Fibroblast of lung (primary cell): ENCODE measurements at regions not wholly inside any gene's neighbourhood (a gene's known extent, or its start where the extent isn't known, plus 50 kb on each side); places are given as distances from the start of the nearest gene placed in this dataset.

Source experiments
- DNase-seq, 2 donors: peaks; one replicate each; pipeline versions ENCODE4 v3.0.0 to v3.0.0-alpha.2; 2010; ENCODE audit warnings: low read depth in 2 of 2
- H2AFZ ChIP-seq: 2 replicates; pipeline ENCODE4 v1.5.1; 2012; ENCODE audit warnings: low read length, control low read depth, inconsistent platforms
- H3K27ac ChIP-seq: 2 replicates; pipeline ENCODE4 v1.5.1; 2011; ENCODE audit warnings: low read length, control low read depth; ENCODE audit not compliant: insufficient read depth
- H3K27me3 ChIP-seq: 2 replicates; pipeline ENCODE4 v1.5.1; 2011; ENCODE audit warnings: mild to moderate bottlenecking, low read length; ENCODE audit not compliant: control insufficient read depth, insufficient read depth
- H3K36me3 ChIP-seq: 2 replicates; pipeline ENCODE4 v1.5.1; 2011; ENCODE audit warnings: low read length; ENCODE audit not compliant: control insufficient read depth, insufficient read depth
- H3K4me1 ChIP-seq: 2 replicates; pipeline ENCODE4 v1.5.1; 2011; ENCODE audit warnings: low read length; ENCODE audit not compliant: control insufficient read depth, insufficient read depth; ENCODE audit errors: extremely low read depth
- H3K4me2 ChIP-seq: 2 replicates; pipeline ENCODE4 v1.5.1; 2011; ENCODE audit warnings: low read length, control low read depth; ENCODE audit not compliant: insufficient read depth; ENCODE audit errors: extremely low read depth
- H3K4me3 ChIP-seq, 4 experiments: fragments of 200-600 bp in 1 of 4; sonication (generic) in 1 of 4; replicated peaks in 1 of 4; 2 replicates each; pipeline ENCODE4 v1.5.1; 2011 to 2016; ENCODE audit warnings: low read length in 4 of 4, low read depth in 3 of 4, mild to moderate bottlenecking in 3 of 4, control low read depth in 2 of 4, inconsistent platforms in 1 of 4, mixed read lengths in 1 of 4; ENCODE audit not compliant: insufficient read depth in 1 of 4; ENCODE audit errors: control extremely low read depth in 1 of 4
- H3K79me2 ChIP-seq: 2 replicates; pipeline ENCODE4 v1.5.1; 2012; ENCODE audit warnings: mild to moderate bottlenecking, low read length, inconsistent platforms; ENCODE audit not compliant: control insufficient read depth, insufficient read depth
- H3K9ac ChIP-seq: 2 replicates; pipeline ENCODE4 v1.5.1; 2011; ENCODE audit warnings: mild to moderate bottlenecking, low read length, control low read depth; ENCODE audit not compliant: insufficient read depth
- H3K9me3 ChIP-seq: 2 replicates; pipeline ENCODE4 v1.5.1; 2012; ENCODE audit warnings: low read depth, low read length; ENCODE audit not compliant: control insufficient read depth, insufficient read depth
- H4K20me1 ChIP-seq: 2 replicates; pipeline ENCODE4 v1.5.1; 2011; ENCODE audit warnings: low read length; ENCODE audit not compliant: control insufficient read depth, insufficient read depth; ENCODE audit errors: extremely low read depth
- CTCF ChIP-seq, 2 donors: IDR thresholded peaks in 1 of 2; conservative IDR thresholded peaks in 1 of 2; 1 replicate in 1 of 2; 2 replicates in 1 of 2; pipeline ENCODE4 v1.5.1; 2011 to 2012; ENCODE audit warnings: low read length in 2 of 2, control low read depth in 1 of 2, inconsistent platforms in 1 of 2, low read depth in 1 of 2, mild to moderate bottlenecking in 1 of 2
- EZH2 ChIP-seq: IDR thresholded peaks from 2 replicates; pipeline ENCODE4 v1.5.1; 2012; ENCODE audit warnings: low read length, control low read depth, mild to moderate bottlenecking; ENCODE audit errors: missing control alignments

- no peak for TF ChIP-seq EZH2
- no peak for TF ChIP-seq CTCF (conservative IDR thresholded peaks at IDR 0.05 in 1 of 2, IDR thresholded peaks at IDR 0.05 in 1 of 2; ENCODE audit: low read depth in 1 of 2, low read length in 2 of 2)
- no peak overlapping the region for H3K4me2 ChIP-seq
- H3K27ac ChIP-seq: no peak overlapping the region
- no peak overlapping the region for H2AFZ ChIP-seq
- DNase-seq: peak in 1 of 2 donors; percentile 6
- peaks cover 2% of the 10 kb centered on the region for H4K20me1 ChIP-seq
- no peaks in the 10 kb centered on the region for H3K36me3 ChIP-seq
- no peaks in the 10 kb centered on the region for H3K4me1 ChIP-seq
- no peaks in the 10 kb centered on the region for H3K27me3 ChIP-seq
- H3K9me3 ChIP-seq: no peaks in the 10 kb centered on the region
- no peak overlapping the region for H3K9ac ChIP-seq
- H3K4me3 ChIP-seq: no peak overlapping the region
- no peaks in the 10 kb centered on the region for H3K79me2 ChIP-seq
Measured at GRCh38 chr20:37630993-37631392, 62.8 kb upstream of the CTNNBL1 start.

- H2AFZ ChIP-seq: no peak overlapping the region
- peaks cover 2% of the 10 kb centered on the region for H4K20me1 ChIP-seq
- TF ChIP-seq EZH2: no peak
- TF ChIP-seq CTCF (conservative IDR thresholded peaks at IDR 0.05 in 1 of 2, IDR thresholded peaks at IDR 0.05 in 1 of 2; ENCODE audit: low read depth in 1 of 2, low read length in 2 of 2): no peak
- H3K4me1 ChIP-seq: no peaks in the 10 kb centered on the region
- H3K4me2 ChIP-seq: no peak overlapping the region
- H3K9me3 ChIP-seq: no peaks in the 10 kb centered on the region
- no peaks in the 10 kb centered on the region for H3K36me3 ChIP-seq
- no peak overlapping the region for H3K27ac ChIP-seq
- no peak for DNase-seq
- no peaks in the 10 kb centered on the region for H3K27me3 ChIP-seq
- H3K4me3 ChIP-seq: no peak overlapping the region
- H3K9ac ChIP-seq: no peak overlapping the region
- H3K79me2 ChIP-seq: no peaks in the 10 kb centered on the region
Measured at GRCh38 chr20:37630166-37630565, 63.7 kb upstream of the CTNNBL1 start.

GRCh38 chr20:37627767-37628130 is 66.1 kb upstream of the CTNNBL1 start:
- Histone ChIP-seq H3K27ac (no peak overlapping the region), H3K4me3 (no peak overlapping the region), H3K27me3 (no peaks in the 10 kb centered on the region), H3K4me2 (no peak overlapping the region), H4K20me1 (peaks cover 2% of the 10 kb centered on the region), H3K4me1 (no peaks in the 10 kb centered on the region), H3K9ac (no peak overlapping the region), H3K79me2 (no peaks in the 10 kb centered on the region), H2AFZ (no peak overlapping the region), H3K36me3 (no peaks in the 10 kb centered on the region), H3K9me3 (no peaks in the 10 kb centered on the region)
- TF ChIP-seq EZH2 (no peak), CTCF (conservative IDR thresholded peaks at IDR 0.05 in 1 of 2, IDR thresholded peaks at IDR 0.05 in 1 of 2; ENCODE audit: low read depth in 1 of 2, low read length in 2 of 2) (no peak)
- DNase-seq: no peak
